K562 (cell line): ENCODE measurements at regions not wholly inside any gene's neighbourhood (a gene's known extent, or its start where the extent isn't known, plus 50 kb on each side); places are given as distances from the start of the nearest gene placed in this dataset.

Experiments used
- GABPB1 ChIP-seq: sonication (generic); formaldehyde crosslinking; IDR thresholded peaks from 2 replicates; pipeline ENCODE4 v1.8.0; 2022; ENCODE audit warnings: mild to moderate bottlenecking, missing genetic modification reagents
- POLR3G ChIP-seq: IDR thresholded peaks from 2 replicates; pipeline ENCODE4 v1.6.1; 2011; ENCODE audit not compliant: insufficient read length, insufficient replicate concordance; ENCODE audit errors: extremely low read depth
- TBP ChIP-seq: optimal IDR thresholded peaks from 2 replicates; pipeline ENCODE3; 2011; ENCODE audit warnings: low read depth, low read length, improper control_type of control experiment
- ZNF174 ChIP-seq: fragments of 250-450 bp; sonication (Bioruptor Pico); IDR thresholded peaks from 2 replicates; pipeline ENCODE4 v1.4.0; 2020; ENCODE audit warnings: mild to moderate bottlenecking
- ZNF280B ChIP-seq: fragments of 250-450 bp; sonication (Bioruptor Pico); IDR thresholded peaks from 2 replicates; pipeline ENCODE4 v1.5.1; 2021; ENCODE audit warnings: mild to moderate bottlenecking
- TF ChIP-seq, protein P1 (sequence below): fragments of 450-650 bp; formaldehyde crosslinking; IDR thresholded peaks from 2 replicates; pipeline ENCODE4 v1.4.0; 2022; ENCODE audit warnings: missing genetic modification characterization
- TF ChIP-seq, protein P2 (sequence below): fragments of 450-650 bp; IDR thresholded peaks from 2 replicates; pipeline ENCODE4 v1.6.1; 2016; ENCODE audit warnings: low read depth
- TF ChIP-seq, protein P3 (sequence below): IDR thresholded peaks from 2 replicates; pipeline ENCODE4 v1.6.1; 2011; ENCODE audit not compliant: insufficient read length; ENCODE audit errors: extremely low read depth

DNA sequence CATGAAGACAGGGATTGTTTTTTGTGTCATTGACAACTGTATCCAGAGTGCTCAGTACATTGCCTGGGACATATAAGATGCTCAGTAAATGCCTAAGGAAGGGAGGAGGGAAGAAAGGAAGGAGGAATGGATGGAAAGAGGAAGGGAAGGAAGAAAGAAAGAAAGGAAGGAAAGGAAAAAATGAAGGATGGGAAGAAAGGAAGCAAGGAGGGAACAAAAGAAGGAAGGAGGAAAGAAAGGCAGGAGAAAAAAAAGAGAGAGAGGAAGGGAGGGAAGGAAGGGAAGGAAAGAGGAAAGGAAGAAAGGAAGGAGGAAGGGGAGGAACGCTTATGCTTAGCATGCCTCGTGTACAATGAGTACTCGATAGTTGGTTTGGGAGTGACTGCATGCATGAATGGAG lies 514.7 kb downstream of the RPS24 start (continued):
- no peak for TF ChIP-seq ZNF280B (CRISPR knock-in tag)
- TF ChIP-seq, protein P1, sequence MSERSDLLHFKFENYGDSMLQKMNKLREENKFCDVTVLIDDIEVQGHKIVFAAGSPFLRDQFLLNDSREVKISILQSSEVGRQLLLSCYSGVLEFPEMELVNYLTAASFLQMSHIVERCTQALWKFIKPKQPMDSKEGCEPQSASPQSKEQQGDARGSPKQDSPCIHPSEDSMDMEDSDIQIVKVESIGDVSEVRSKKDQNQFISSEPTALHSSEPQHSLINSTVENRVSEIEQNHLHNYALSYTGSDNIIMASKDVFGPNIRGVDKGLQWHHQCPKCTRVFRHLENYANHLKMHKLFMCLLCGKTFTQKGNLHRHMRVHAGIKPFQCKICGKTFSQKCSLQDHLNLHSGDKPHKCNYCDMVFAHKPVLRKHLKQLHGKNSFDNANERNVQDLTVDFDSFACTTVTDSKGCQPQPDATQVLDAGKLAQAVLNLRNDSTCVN (CRISPR knock-in tag), result 0 out of 2 replicates have a peak, but pooled peaks have one; percentile 58
- no peak for TF ChIP-seq TBP
- TF ChIP-seq GABPB1 (CRISPR knock-in tag), result no peak
- no peak for TF ChIP-seq POLR3G
- TF ChIP-seq, protein P2, sequence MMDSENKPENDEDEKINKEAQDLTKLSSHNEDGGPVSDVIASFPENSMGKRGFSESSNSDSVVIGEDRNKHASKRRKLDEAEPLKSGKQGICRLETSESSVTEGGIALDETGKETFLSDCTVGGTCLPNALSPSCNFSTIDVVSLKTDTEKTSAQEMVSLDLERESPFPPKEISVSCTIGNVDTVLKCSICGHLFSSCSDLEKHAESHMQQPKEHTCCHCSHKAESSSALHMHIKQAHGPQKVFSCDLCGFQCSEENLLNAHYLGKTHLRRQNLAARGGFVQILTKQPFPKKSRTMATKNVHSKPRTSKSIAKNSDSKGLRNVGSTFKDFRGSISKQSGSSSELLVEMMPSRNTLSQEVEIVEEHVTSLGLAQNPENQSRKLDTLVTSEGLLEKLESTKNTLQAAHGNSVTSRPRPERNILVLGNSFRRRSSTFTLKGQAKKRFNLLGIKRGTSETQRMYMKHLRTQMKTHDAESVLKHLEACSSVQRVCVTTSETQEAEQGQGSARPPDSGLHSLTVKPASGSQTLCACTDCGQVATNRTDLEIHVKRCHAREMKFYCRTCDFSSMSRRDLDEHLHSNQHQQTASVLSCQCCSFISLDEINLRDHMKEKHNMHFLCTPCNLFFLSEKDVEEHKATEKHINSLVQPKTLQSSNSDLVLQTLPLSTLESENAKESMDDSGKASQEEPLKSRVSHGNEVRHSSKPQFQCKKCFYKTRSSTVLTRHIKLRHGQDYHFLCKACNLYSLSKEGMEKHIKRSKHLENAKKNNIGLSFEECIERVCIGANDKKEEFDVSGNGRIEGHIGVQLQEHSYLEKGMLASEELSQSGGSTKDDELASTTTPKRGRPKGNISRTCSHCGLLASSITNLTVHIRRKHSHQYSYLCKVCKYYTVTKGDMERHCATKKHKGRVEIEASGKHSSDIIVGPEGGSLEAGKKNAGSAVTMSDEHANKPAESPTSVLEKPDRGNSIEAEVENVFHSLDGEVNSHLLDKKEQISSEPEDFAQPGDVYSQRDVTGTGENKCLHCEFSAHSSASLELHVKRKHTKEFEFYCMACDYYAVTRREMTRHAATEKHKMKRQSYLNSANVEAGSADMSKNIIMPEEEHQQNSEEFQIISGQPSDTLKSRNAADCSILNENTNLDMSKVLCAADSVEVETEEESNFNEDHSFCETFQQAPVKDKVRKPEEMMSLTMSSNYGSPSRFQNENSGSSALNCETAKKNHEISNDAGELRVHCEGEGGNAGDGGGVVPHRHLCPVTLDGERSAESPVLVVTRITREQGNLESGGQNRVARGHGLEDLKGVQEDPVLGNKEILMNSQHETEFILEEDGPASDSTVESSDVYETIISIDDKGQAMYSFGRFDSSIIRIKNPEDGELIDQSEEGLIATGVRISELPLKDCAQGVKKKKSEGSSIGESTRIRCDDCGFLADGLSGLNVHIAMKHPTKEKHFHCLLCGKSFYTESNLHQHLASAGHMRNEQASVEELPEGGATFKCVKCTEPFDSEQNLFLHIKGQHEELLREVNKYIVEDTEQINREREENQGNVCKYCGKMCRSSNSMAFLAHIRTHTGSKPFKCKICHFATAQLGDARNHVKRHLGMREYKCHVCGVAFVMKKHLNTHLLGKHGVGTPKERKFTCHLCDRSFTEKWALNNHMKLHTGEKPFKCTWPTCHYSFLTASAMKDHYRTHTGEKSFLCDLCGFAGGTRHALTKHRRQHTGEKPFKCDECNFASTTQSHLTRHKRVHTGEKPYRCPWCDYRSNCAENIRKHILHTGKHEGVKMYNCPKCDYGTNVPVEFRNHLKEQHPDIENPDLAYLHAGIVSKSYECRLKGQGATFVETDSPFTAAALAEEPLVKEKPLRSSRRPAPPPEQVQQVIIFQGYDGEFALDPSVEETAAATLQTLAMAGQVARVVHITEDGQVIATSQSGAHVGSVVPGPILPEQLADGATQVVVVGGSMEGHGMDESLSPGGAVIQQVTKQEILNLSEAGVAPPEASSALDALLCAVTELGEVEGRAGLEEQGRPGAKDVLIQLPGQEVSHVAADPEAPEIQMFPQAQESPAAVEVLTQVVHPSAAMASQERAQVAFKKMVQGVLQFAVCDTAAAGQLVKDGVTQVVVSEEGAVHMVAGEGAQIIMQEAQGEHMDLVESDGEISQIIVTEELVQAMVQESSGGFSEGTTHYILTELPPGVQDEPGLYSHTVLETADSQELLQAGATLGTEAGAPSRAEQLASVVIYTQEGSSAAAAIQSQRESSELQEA, result no peak
- no peak for TF ChIP-seq ZNF174 (CRISPR knock-in tag)
- TF ChIP-seq, protein P3, sequence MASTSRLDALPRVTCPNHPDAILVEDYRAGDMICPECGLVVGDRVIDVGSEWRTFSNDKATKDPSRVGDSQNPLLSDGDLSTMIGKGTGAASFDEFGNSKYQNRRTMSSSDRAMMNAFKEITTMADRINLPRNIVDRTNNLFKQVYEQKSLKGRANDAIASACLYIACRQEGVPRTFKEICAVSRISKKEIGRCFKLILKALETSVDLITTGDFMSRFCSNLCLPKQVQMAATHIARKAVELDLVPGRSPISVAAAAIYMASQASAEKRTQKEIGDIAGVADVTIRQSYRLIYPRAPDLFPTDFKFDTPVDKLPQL, result no peak
